ENCODE measurements at regions not wholly inside any gene's neighbourhood (a gene's known extent, or its start where the extent isn't known, plus 50 kb on each side); places are given as distances from the start of the nearest gene placed in this dataset.

GRCh38 chr21:43305811-43306311 lies 121.1 kb downstream of the SIK1 start:
- no TSS peak for BruUV-seq (replicated peaks)
- POLR2A ChIA-PET (ENCODE audit: low non-redundant PET), result no interaction called here
- H3K27me3 ChIP-seq (replicated peaks; ENCODE audit: insufficient read depth, low read depth, low read length, poor library complexity), result no peaks in the 10 kb centered on the region
- TF ChIP-seq CTCF (conservative IDR thresholded peaks at IDR 0.05; ENCODE audit: low read depth, low read length) (no peak), EZH2 (IDR thresholded peaks at IDR 0.05; ENCODE audit: borderline replicate concordance, low read depth, low read length, poor library complexity, severe bottlenecking) (no peak)
- H3K4me3 ChIP-seq (ENCODE audit: low read depth, low read length, poor library complexity, severe bottlenecking), result no peak overlapping the region
- intact Hi-C loops (cut with micrococcal nuclease; ENCODE audit: unreplicated experiment), result no loop called here
- no peaks in the 10 kb centered on the region for H3K36me3 ChIP-seq (ENCODE audit: insufficient read depth, low read length, poor library complexity, severe bottlenecking)
- H3K9me3 ChIP-seq (ENCODE audit: low read depth, low read length, poor library complexity, severe bottlenecking), result no peaks in the 10 kb centered on the region
- H3K27ac ChIP-seq (ENCODE audit: low read depth, low read length, poor library complexity, severe bottlenecking), result no peak overlapping the region
- H3K4me1 ChIP-seq (ENCODE audit: insufficient read depth, low read length, poor library complexity, severe bottlenecking), result no peaks in the 10 kb centered on the region
- no peak for DNase-seq (ENCODE audit: low spot score)
- CTCF ChIA-PET, result no interaction called here

- Histone ChIP-seq H3K9me3 (ENCODE audit: low read depth, low read length, poor library complexity, severe bottlenecking) (no peaks in the 10 kb centered on the region), H3K36me3 (ENCODE audit: insufficient read depth, low read length, poor library complexity, severe bottlenecking) (no peaks in the 10 kb centered on the region), H3K27ac (ENCODE audit: low read depth, low read length, poor library complexity, severe bottlenecking) (no peak overlapping the region), H3K4me3 (ENCODE audit: low read depth, low read length, poor library complexity, severe bottlenecking) (no peak overlapping the region), H3K27me3 (replicated peaks; ENCODE audit: insufficient read depth, low read depth, low read length, poor library complexity) (no peaks in the 10 kb centered on the region), H3K4me1 (ENCODE audit: insufficient read depth, low read length, poor library complexity, severe bottlenecking) (no peaks in the 10 kb centered on the region)
- ChIA-PET CTCF (no interaction called here), POLR2A (ENCODE audit: low non-redundant PET) (no interaction called here)
- BruUV-seq (replicated peaks), result no TSS peak
- TF ChIP-seq EZH2 (IDR thresholded peaks at IDR 0.05; ENCODE audit: borderline replicate concordance, low read depth, low read length, poor library complexity, severe bottlenecking), result no peak
- TF ChIP-seq CTCF (conservative IDR thresholded peaks at IDR 0.05; ENCODE audit: low read depth, low read length), result no peak
- intact Hi-C loops (cut with micrococcal nuclease; ENCODE audit: unreplicated experiment), result no loop called here
- DNase-seq (ENCODE audit: low spot score), result no peak
These were observed 121.6 kb downstream of the SIK1 start for GRCh38 chr21:43305336-43305665.

- intact Hi-C loops (cut with micrococcal nuclease; ENCODE audit: unreplicated experiment), result no loop called here
- Histone ChIP-seq H3K27me3 (replicated peaks; ENCODE audit: insufficient read depth, low read depth, low read length, poor library complexity) (no peaks in the 10 kb centered on the region), H3K36me3 (ENCODE audit: insufficient read depth, low read length, poor library complexity, severe bottlenecking) (no peaks in the 10 kb centered on the region), H3K4me3 (ENCODE audit: low read depth, low read length, poor library complexity, severe bottlenecking) (no peak overlapping the region), H3K4me1 (ENCODE audit: insufficient read depth, low read length, poor library complexity, severe bottlenecking) (no peaks in the 10 kb centered on the region), H3K27ac (ENCODE audit: low read depth, low read length, poor library complexity, severe bottlenecking) (no peak overlapping the region), H3K9me3 (ENCODE audit: low read depth, low read length, poor library complexity, severe bottlenecking) (no peaks in the 10 kb centered on the region)
- DNase-seq (ENCODE audit: low spot score), result no peak
- ChIA-PET POLR2A (ENCODE audit: low non-redundant PET) (no interaction called here), CTCF (no interaction called here)
- TF ChIP-seq EZH2 (IDR thresholded peaks at IDR 0.05; ENCODE audit: borderline replicate concordance, low read depth, low read length, poor library complexity, severe bottlenecking), result no peak
- TF ChIP-seq CTCF (conservative IDR thresholded peaks at IDR 0.05; ENCODE audit: low read depth, low read length), result no peak
- BruUV-seq (replicated peaks), result no TSS peak
These were observed 122.2 kb downstream of the SIK1 start for GRCh38 chr21:43304621-43305335.

Data from A673 (cell line).